Natural killer cell (primary cell): ENCODE measurements at regions not wholly inside any gene's neighbourhood (a gene's known extent, or its start where the extent isn't known, plus 50 kb on each side); places are given as distances from the start of the nearest gene placed in this dataset.

Experiments used
- ATAC-seq, 3 donors: fragments of 150-1000 bp in 2 of 3; fragments of 200-7000 bp in 1 of 3; cut with Tn5 transposase; 1 replicate in 1 of 3; 2 replicates in 2 of 3; pipeline ENCODE4 v1.10.0; 2021; ENCODE audit warnings: mild to moderate bottlenecking in 2 of 3, moderate library complexity in 2 of 3
- DNase-seq, 2 donors: peaks; one replicate each; pipeline versions ENCODE4 v3.0.0 to v3.0.0-alpha.2; 2013 to 2021; ENCODE audit warnings: mixed read lengths in 1 of 2
- H3K27ac ChIP-seq: one replicate; pipeline ENCODE4 v1.5.1; 2013; ENCODE audit warnings: mild to moderate bottlenecking, low read length
- H3K27me3 ChIP-seq: one replicate; pipeline ENCODE4 v1.6.1; 2013; ENCODE audit warnings: low read length; ENCODE audit not compliant: control insufficient read depth, insufficient read depth
- H3K36me3 ChIP-seq: one replicate; pipeline ENCODE4 v1.6.1; 2013; ENCODE audit warnings: low read length; ENCODE audit not compliant: control insufficient read depth, insufficient read depth
- H3K4me1 ChIP-seq: one replicate; pipeline ENCODE4 v1.6.1; 2013; ENCODE audit warnings: low read length; ENCODE audit not compliant: control insufficient read depth, insufficient read depth
- H3K4me3 ChIP-seq: one replicate; pipeline ENCODE4 v1.5.1; 2013; ENCODE audit warnings: low read length
- H3K9me3 ChIP-seq: one replicate; pipeline ENCODE4 v1.6.1; 2013; ENCODE audit warnings: low read length; ENCODE audit not compliant: control insufficient read depth, insufficient read depth
- H3K27ac Mint-ChIP-seq, 2 donors: one replicate each; pipeline ENCODE4 v1.8.0; 2022; ENCODE audit warnings: mild to moderate bottlenecking in 2 of 2, mixed read lengths in 2 of 2, moderate library complexity in 1 of 2
- H3K27me3 Mint-ChIP-seq, 2 donors: one replicate each; pipeline ENCODE4 v1.8.0; 2022; ENCODE audit warnings: low read depth in 2 of 2, mixed read lengths in 2 of 2
- H3K36me3 Mint-ChIP-seq: one replicate; pipeline ENCODE4 v1.8.0; 2022; ENCODE audit warnings: mixed read lengths
- H3K4me1 Mint-ChIP-seq, 2 donors: one replicate each; pipeline ENCODE4 v1.8.0; 2022; ENCODE audit warnings: mixed read lengths in 2 of 2
- H3K4me3 Mint-ChIP-seq: one replicate; pipeline ENCODE4 v1.8.0; 2022; ENCODE audit warnings: mild to moderate bottlenecking, moderate library complexity, mixed read lengths
- H3K9me3 Mint-ChIP-seq, 2 donors: one replicate each; pipeline ENCODE4 v1.8.0; 2022; ENCODE audit warnings: mixed read lengths in 2 of 2
- CTCF ChIP-seq: fragments of 200-600 bp; IDR thresholded peaks from one replicate; pipeline ENCODE4 v1.8.0; 2022; ENCODE audit warnings: antibody characterized with exemption
- WGBS: methylation state at CpG from one replicate; pipeline ENCODE4 v1.1.7; 2013; ENCODE audit warnings: missing lambda C conversion rate; ENCODE audit not compliant: insufficient coverage; 5-methylcytosine and 5-hydroxymethylcytosine counted together
- intact Hi-C: fragments of 100-400 bp; cut with micrococcal nuclease; formaldehyde crosslinking; loops from one replicate; pipeline ENCODE4 v1.14.2; 2022

- H3K27me3 Mint-ChIP-seq = no peaks in the 10 kb centered on the region
- Histone ChIP-seq H3K4me1 (no peaks in the 10 kb centered on the region), H3K9me3 (no peaks in the 10 kb centered on the region), H3K36me3 (no peaks in the 10 kb centered on the region), H3K27ac (no peak overlapping the region), H3K4me3 (no peak overlapping the region), H3K27me3 (no peaks in the 10 kb centered on the region)
- intact Hi-C loops = no loop called here
- no CpG with 5 or more reads among the region's 2 CpGs for WGBS
- no peak for TF ChIP-seq CTCF
- no peak overlapping the region for H3K4me3 Mint-ChIP-seq
- peaks cover 13 to 19% of the 10 kb centered on the region in 2 donors for H3K9me3 Mint-ChIP-seq
- no peak overlapping the region for H3K27ac Mint-ChIP-seq
- no peak for ATAC-seq
- no peaks in the 10 kb centered on the region for H3K36me3 Mint-ChIP-seq
- no peak for DNase-seq
- no peaks in the 10 kb centered on the region for H3K4me1 Mint-ChIP-seq
Observed at GRCh38 chr4:45539142-45539814, 584.6 kb downstream of the GABRG1 start.

GRCh38 chr4:45530498-45530897, 593.4 kb downstream of the GABRG1 start:
- H3K27ac Mint-ChIP-seq = no peak overlapping the region
- H3K9me3 Mint-ChIP-seq = peaks cover 4 to 13% of the 10 kb centered on the region in 2 donors
- Histone ChIP-seq H3K27me3 (no peaks in the 10 kb centered on the region), H3K4me1 (no peaks in the 10 kb centered on the region), H3K27ac (no peak overlapping the region), H3K9me3 (peaks cover 6% of the 10 kb centered on the region), H3K4me3 (no peak overlapping the region), H3K36me3 (no peaks in the 10 kb centered on the region)
- H3K36me3 Mint-ChIP-seq = no peaks in the 10 kb centered on the region
- no peak for ATAC-seq
- no peak for TF ChIP-seq CTCF
- DNase-seq = no peak
- 94% methylated on average over 14 of the region's 14 CpGs for WGBS
- intact Hi-C loops = no loop called here
- H3K27me3 Mint-ChIP-seq = no peaks in the 10 kb centered on the region
- H3K4me1 Mint-ChIP-seq = no peaks in the 10 kb centered on the region
- no peak overlapping the region for H3K4me3 Mint-ChIP-seq

- no peaks in the 10 kb centered on the region for H3K36me3 ChIP-seq
- no peaks in the 10 kb centered on the region for H3K27me3 Mint-ChIP-seq
- WGBS = no CpG with 5 or more reads among the region's 3 CpGs
- H3K36me3 Mint-ChIP-seq = no peaks in the 10 kb centered on the region
- no peaks in the 10 kb centered on the region for H3K27me3 ChIP-seq
- intact Hi-C loops = no loop called here
- no peaks in the 10 kb centered on the region for H3K4me1 Mint-ChIP-seq
- ATAC-seq = no peak
- no peak for DNase-seq
- no peak overlapping the region for H3K27ac ChIP-seq
- H3K4me3 ChIP-seq = no peak overlapping the region
- no peak for TF ChIP-seq CTCF
- H3K9me3 ChIP-seq = peaks cover 6% of the 10 kb centered on the region
- no peak overlapping the region for H3K4me3 Mint-ChIP-seq
- H3K27ac Mint-ChIP-seq = no peak overlapping the region
- H3K9me3 Mint-ChIP-seq = peaks cover 3 to 12% of the 10 kb centered on the region in 2 donors
- H3K4me1 ChIP-seq = no peaks in the 10 kb centered on the region
Observed at GRCh38 chr4:45527160-45527559, 596.7 kb downstream of the GABRG1 start.

- H3K27me3 ChIP-seq = no peaks in the 10 kb centered on the region
- Mint-ChIP-seq H3K4me3 (no peak overlapping the region), H3K9me3 (peaks cover 11 to 23% of the 10 kb centered on the region in 2 donors), H3K36me3 (peaks cover 6% of the 10 kb centered on the region), H3K27me3 (no peaks in the 10 kb centered on the region), H3K27ac (no peak overlapping the region), H3K4me1 (no peaks in the 10 kb centered on the region)
- H3K36me3 ChIP-seq = no peaks in the 10 kb centered on the region
- 90% methylated on average over 6 of the region's 6 CpGs for WGBS
- no peak for ATAC-seq
- intact Hi-C loops = no loop called here
- no peak overlapping the region for H3K27ac ChIP-seq
- peaks cover 5% of the 10 kb centered on the region for H3K9me3 ChIP-seq
- no peak for TF ChIP-seq CTCF
- H3K4me1 ChIP-seq = no peaks in the 10 kb centered on the region
- H3K4me3 ChIP-seq = no peak overlapping the region
- DNase-seq = no peak
Observed at GRCh38 chr4:45518832-45519231, 605.0 kb downstream of the GABRG1 start.
